HEK293T (cell line): ENCODE measurements at regions not wholly inside any gene's neighbourhood (a gene's known extent, or its start where the extent isn't known, plus 50 kb on each side); places are given as distances from the start of the nearest gene placed in this dataset.

Source experiments
- CTCF ChIA-PET: fragments of 350-600 bp; formaldehyde crosslinking; extraction: SDS; loops from one replicate; lab custom pipeline; 2021; ENCODE audit warnings: antibody characterized with exemption, inconsistent platforms; lab: Yijun Ruan, JAX
- POLR2A ChIA-PET: fragments of 350-600 bp; formaldehyde crosslinking; extraction: SDS; loops from one replicate; lab custom pipeline; 2020; ENCODE audit warnings: antibody characterized with exemption, inconsistent platforms; lab: Yijun Ruan, JAX
- DNase-seq: peaks from one replicate; pipeline ENCODE4 v3.0.0; 2012; ENCODE audit warnings: mixed read lengths; ENCODE audit errors: extremely low spot score
- ARNT ChIP-seq: fragments of 450-650 bp; IDR thresholded peaks from 2 replicates; pipeline ENCODE4 v1.6.1; 2017; ENCODE audit warnings: mild to moderate bottlenecking
- BHLHE40 ChIP-seq: fragments of 450-650 bp; IDR thresholded peaks from 2 replicates; pipeline ENCODE4 v1.6.1; 2016; ENCODE audit warnings: mild to moderate bottlenecking, moderate library complexity, borderline replicate concordance
- CTBP1 ChIP-seq: fragments of 450-650 bp; IDR thresholded peaks from 2 replicates; pipeline ENCODE4 v1.6.1; 2016; ENCODE audit warnings: borderline replicate concordance
- ELF4 ChIP-seq: fragments of 450-650 bp; IDR thresholded peaks from 2 replicates; pipeline ENCODE4 v1.6.1; 2017; ENCODE audit warnings: antibody characterized with exemption
- FOXA1 ChIP-seq: fragments of 450-650 bp; IDR thresholded peaks from 2 replicates; pipeline ENCODE4 v1.6.1; 2016; ENCODE audit warnings: mild to moderate bottlenecking
- FOXK2 ChIP-seq: fragments of 450-650 bp; IDR thresholded peaks from 2 replicates; pipeline ENCODE4 v1.6.1; 2016; ENCODE audit warnings: mild to moderate bottlenecking
- FOXM1 ChIP-seq: fragments of 450-650 bp; IDR thresholded peaks from 2 replicates; pipeline ENCODE4 v1.6.1; 2017; ENCODE audit warnings: mild to moderate bottlenecking, borderline replicate concordance
- HDGF ChIP-seq: fragments of 450-650 bp; IDR thresholded peaks from 2 replicates; pipeline ENCODE4 v1.6.1; 2017; ENCODE audit warnings: antibody characterized with exemption, borderline replicate concordance
- L3MBTL2 ChIP-seq: fragments of 450-650 bp; conservative IDR thresholded peaks from 2 replicates; pipeline ENCODE4 v1.6.1; 2016; ENCODE audit warnings: mild to moderate bottlenecking
- LEF1 ChIP-seq: fragments of 450-650 bp; IDR thresholded peaks from 2 replicates; pipeline ENCODE4 v1.6.1; 2017; ENCODE audit warnings: mild to moderate bottlenecking, borderline replicate concordance
- NFRKB ChIP-seq: fragments of 450-650 bp; IDR thresholded peaks from 2 replicates; pipeline ENCODE4 v1.6.1; 2016; ENCODE audit warnings: mild to moderate bottlenecking, moderate library complexity
- PKNOX1 ChIP-seq: fragments of 450-650 bp; IDR thresholded peaks from 2 replicates; pipeline ENCODE4 v1.6.1; 2016
- SP1 ChIP-seq: fragments of 450-650 bp; IDR thresholded peaks from 2 replicates; pipeline ENCODE4 v1.6.1; 2017
- SUZ12 ChIP-seq: fragments of 450-650 bp; IDR thresholded peaks from 2 replicates; pipeline ENCODE4 v1.6.1; 2016; ENCODE audit warnings: mild to moderate bottlenecking
- TARDBP ChIP-seq: fragments of 450-650 bp; IDR thresholded peaks from 2 replicates; pipeline ENCODE4 v1.6.1; 2016
- ZNF384 ChIP-seq: fragments of 450-650 bp; IDR thresholded peaks from 2 replicates; pipeline ENCODE4 v1.6.1; 2016

GRCh38 chr12:67447180-67447579 lies 178.0 kb downstream of the CAND1 start:
- POLR2A ChIA-PET: no interaction called here
- DNase-seq: no peak
- CTCF ChIA-PET: no interaction called here
- TF ChIP-seq FOXM1 (no peak), SP1 (no peak), ELF4 (no peak), BHLHE40 (no peak), FOXA1 (no peak), CTBP1 (no peak), HDGF (no peak), NFRKB (no peak), L3MBTL2 (no peak), SUZ12 (no peak)

- DNase-seq: no peak
- CTCF ChIA-PET: no interaction called here
- TF ChIP-seq ZNF384 (no peak), LEF1 (no peak)
These were observed 180.5 kb downstream of the CAND1 start for GRCh38 chr12:67449591-67450052.

GRCh38 chr12:67450441-67450840 lies 181.3 kb downstream of the CAND1 start:
- DNase-seq: no peak
- ChIA-PET POLR2A (no interaction called here), CTCF (no interaction called here)
- no peak for TF ChIP-seq TARDBP
- no peak for TF ChIP-seq NFRKB
- TF ChIP-seq L3MBTL2: no peak
- no peak for TF ChIP-seq FOXA1
- no peak for TF ChIP-seq LEF1
- TF ChIP-seq ZNF384: no peak
- TF ChIP-seq PKNOX1: no peak
- TF ChIP-seq HDGF: no peak
- TF ChIP-seq SP1: no peak
- TF ChIP-seq ARNT: no peak
- TF ChIP-seq FOXK2: no peak
- TF ChIP-seq SUZ12: no peak
- no peak for TF ChIP-seq ELF4
- TF ChIP-seq FOXM1: no peak

More at GRCh38 chr12:67449591-67450052, 180.5 kb downstream of the CAND1 start:
- POLR2A ChIA-PET: no interaction called here

- no peak for TF ChIP-seq NFRKB
- no peak for TF ChIP-seq CTBP1
- no peak for TF ChIP-seq LEF1
- TF ChIP-seq FOXM1: no peak
- no peak for TF ChIP-seq FOXA1
- no peak for TF ChIP-seq ZNF384
- TF ChIP-seq SP1: no peak
- no peak for TF ChIP-seq ELF4
- ChIA-PET CTCF (no interaction called here), POLR2A (no interaction called here)
These were observed 182.0 kb downstream of the CAND1 start for GRCh38 chr12:67451206-67451605.

GRCh38 chr12:67452119-67452805 lies 183.1 kb downstream of the CAND1 start:
- DNase-seq: no peak
- ChIA-PET POLR2A (no interaction called here), CTCF (no interaction called here)
- TF ChIP-seq BHLHE40 (no peak), LEF1 (no peak), TARDBP (no peak)

More at GRCh38 chr12:67451206-67451605, 182.0 kb downstream of the CAND1 start:
- DNase-seq: no peak

GRCh38 chr12:67453191-67453590 lies 184.0 kb downstream of the CAND1 start:
- ChIA-PET CTCF (no interaction called here), POLR2A (no interaction called here)
- no peak for DNase-seq
- TF ChIP-seq HDGF (no peak), FOXM1 (no peak), LEF1 (no peak), BHLHE40 (no peak), CTBP1 (no peak), L3MBTL2 (no peak), ZNF384 (no peak), PKNOX1 (no peak), FOXA1 (no peak), FOXK2 (no peak), ELF4 (no peak)

- CTCF ChIA-PET: no interaction called here
- POLR2A ChIA-PET: no interaction called here
- DNase-seq: no peak
- no peak for TF ChIP-seq NFRKB
These were observed 186.1 kb downstream of the CAND1 start for GRCh38 chr12:67455236-67455635.

GRCh38 chr12:67456431-67456901 lies 187.3 kb downstream of the CAND1 start:
- no peak for DNase-seq
- ChIA-PET POLR2A (no interaction called here), CTCF (no interaction called here)
- TF ChIP-seq HDGF: no peak
- TF ChIP-seq NFRKB: no peak
- no peak for TF ChIP-seq ARNT
- no peak for TF ChIP-seq SUZ12
- TF ChIP-seq CTBP1: no peak
- TF ChIP-seq ELF4: no peak
- no peak for TF ChIP-seq TARDBP
- no peak for TF ChIP-seq SP1
- no peak for TF ChIP-seq FOXM1
- no peak for TF ChIP-seq PKNOX1
